Embryonic facial prominence (tissue), 1 donor: ENCODE measurements at regions not wholly inside any gene's neighbourhood (a gene's known extent, or its start where the extent isn't known, plus 50 kb on each side); places are given as distances from the start of the nearest gene placed in this dataset.

Source experiments
- DNase-seq: peaks from one replicate; pipeline ENCODE4 v3.0.0-alpha.2; 2016; ENCODE audit errors: extremely low spot score

- DNase-seq: no peak
Measured at GRCh38 chr5:31048282-31049270, 144.9 kb upstream of the CDH6 start.

- DNase-seq: no peak
Measured at GRCh38 chr5:31047621-31048020, 145.9 kb upstream of the CDH6 start.

- DNase-seq: no peak
Measured at GRCh38 chr5:31047007-31047406, 146.5 kb upstream of the CDH6 start.

- DNase-seq: no peak
Measured at GRCh38 chr5:31036411-31036810, 157.1 kb upstream of the CDH6 start.

GRCh38 chr5:31033295-31033694, 160.2 kb upstream of the CDH6 start:
- DNase-seq: no peak

GRCh38 chr5:31029925-31030324, 163.6 kb upstream of the CDH6 start:
- DNase-seq: no peak

GRCh38 chr5:31027721-31028120, 165.8 kb upstream of the CDH6 start:
- no peak for DNase-seq

GRCh38 chr5:31023105-31023504, 170.4 kb upstream of the CDH6 start:
- DNase-seq: no peak

- no peak for DNase-seq
Measured at GRCh38 chr5:31021181-31021624, 172.3 kb upstream of the CDH6 start.

GRCh38 chr5:31008231-31008630, 185.3 kb upstream of the CDH6 start:
- DNase-seq: no peak

- no peak for DNase-seq
Measured at GRCh38 chr5:31007672-31008071, 185.8 kb upstream of the CDH6 start.

- DNase-seq: no peak
Measured at GRCh38 chr5:31000287-31000686, 193.2 kb upstream of the CDH6 start.

GRCh38 chr5:30997681-30998080, 195.8 kb upstream of the CDH6 start:
- no peak for DNase-seq

GRCh38 chr5:30994902-30995301, 198.6 kb upstream of the CDH6 start:
- DNase-seq: no peak

- no peak for DNase-seq
Measured at GRCh38 chr5:30994176-30994575, 199.3 kb upstream of the CDH6 start.

GRCh38 chr5:30991462-30991861, 202.0 kb upstream of the CDH6 start:
- no peak for DNase-seq

- DNase-seq: no peak
Measured at GRCh38 chr5:30981576-30981975, 211.9 kb upstream of the CDH6 start.

- DNase-seq: no peak
Measured at GRCh38 chr5:30968971-30969370, 224.5 kb upstream of the CDH6 start.

GRCh38 chr5:30960036-30960435, 233.4 kb upstream of the CDH6 start:
- DNase-seq: no peak

GRCh38 chr5:30959238-30959637, 234.2 kb upstream of the CDH6 start:
- no peak for DNase-seq

GRCh38 chr5:30957591-30957990, 235.9 kb upstream of the CDH6 start:
- DNase-seq: no peak

- no peak for DNase-seq
Measured at GRCh38 chr5:30956251-30956650, 237.2 kb upstream of the CDH6 start.

GRCh38 chr5:30937070-30937469, 256.4 kb upstream of the CDH6 start:
- no peak for DNase-seq

- no peak for DNase-seq
Measured at GRCh38 chr5:30933599-30933998, 259.9 kb upstream of the CDH6 start.
